DMS153 (cell line): ENCODE measurements at regions not wholly inside any gene's neighbourhood (a gene's known extent, or its start where the extent isn't known, plus 50 kb on each side); places are given as distances from the start of the nearest gene placed in this dataset.
A peak's percentile ranks its signal among the peaks of the same experiment; 100 is the strongest.
"Not testable (repeated sequence)": the region's sequence is repeated elsewhere in the genome, so short reads cannot be mapped to it uniquely, and the experiment has no call there.

Experiments used
- DNase-seq: peaks from one replicate; lab custom pipeline; 2025; lab: John Stamatoyannopoulos, UW

- no peak for DNase-seq
Observed at GRCh38 chr12:88698471-88698870, 118.2 kb upstream of the KITLG start.

GRCh38 chr12:88693837-88694445, 113.7 kb upstream of the KITLG start:
- DNase-seq: no peak

- no peak for DNase-seq
Observed at GRCh38 chr12:88691811-88692210, 111.5 kb upstream of the KITLG start.

GRCh38 chr12:88684610-88685009, 104.3 kb upstream of the KITLG start:
- DNase-seq: peak; percentile 37

- no peak for DNase-seq
Observed at GRCh38 chr12:88684170-88684569, 103.9 kb upstream of the KITLG start.

GRCh38 chr12:88683628-88684027, 103.4 kb upstream of the KITLG start:
- DNase-seq: no peak

GRCh38 chr12:88681271-88681670, 101.0 kb upstream of the KITLG start:
- no peak for DNase-seq

GRCh38 chr12:88677464-88677863, 97.2 kb upstream of the KITLG start:
- no peak for DNase-seq

GRCh38 chr12:88667615-88668014, 87.3 kb upstream of the KITLG start:
- not testable (repeated sequence) for DNase-seq

GRCh38 chr12:88665071-88665470, 84.8 kb upstream of the KITLG start:
- DNase-seq: no peak

- no peak for DNase-seq
Observed at GRCh38 chr12:88662961-88663360, 82.7 kb upstream of the KITLG start.

- DNase-seq: no peak
Observed at GRCh38 chr12:88662093-88662492, 81.8 kb upstream of the KITLG start.

- no peak for DNase-seq
Observed at GRCh38 chr12:88658009-88658408, 77.7 kb upstream of the KITLG start.

- no peak for DNase-seq
Observed at GRCh38 chr12:88650715-88651114, 70.4 kb upstream of the KITLG start.

- DNase-seq: no peak
Observed at GRCh38 chr12:88648625-88649024, 68.4 kb upstream of the KITLG start.

GRCh38 chr12:88646824-88647223, 66.6 kb upstream of the KITLG start:
- no peak for DNase-seq

- no peak for DNase-seq
Observed at GRCh38 chr12:88645816-88646215, 65.5 kb upstream of the KITLG start.

- DNase-seq: no peak
Observed at GRCh38 chr12:88644946-88645702, 64.9 kb upstream of the KITLG start.

GRCh38 chr12:88643685-88644084, 63.4 kb upstream of the KITLG start:
- no peak for DNase-seq

GRCh38 chr12:88642675-88643431, 62.6 kb upstream of the KITLG start:
- DNase-seq: no peak

- no peak for DNase-seq
Observed at GRCh38 chr12:88638966-88639760, 58.9 kb upstream of the KITLG start.

GRCh38 chr12:88638388-88638787, 58.1 kb upstream of the KITLG start:
- DNase-seq: no peak
